ENCODE measurements at regions not wholly inside any gene's neighbourhood (a gene's known extent, or its start where the extent isn't known, plus 50 kb on each side); places are given as distances from the start of the nearest gene placed in this dataset.

DNA sequence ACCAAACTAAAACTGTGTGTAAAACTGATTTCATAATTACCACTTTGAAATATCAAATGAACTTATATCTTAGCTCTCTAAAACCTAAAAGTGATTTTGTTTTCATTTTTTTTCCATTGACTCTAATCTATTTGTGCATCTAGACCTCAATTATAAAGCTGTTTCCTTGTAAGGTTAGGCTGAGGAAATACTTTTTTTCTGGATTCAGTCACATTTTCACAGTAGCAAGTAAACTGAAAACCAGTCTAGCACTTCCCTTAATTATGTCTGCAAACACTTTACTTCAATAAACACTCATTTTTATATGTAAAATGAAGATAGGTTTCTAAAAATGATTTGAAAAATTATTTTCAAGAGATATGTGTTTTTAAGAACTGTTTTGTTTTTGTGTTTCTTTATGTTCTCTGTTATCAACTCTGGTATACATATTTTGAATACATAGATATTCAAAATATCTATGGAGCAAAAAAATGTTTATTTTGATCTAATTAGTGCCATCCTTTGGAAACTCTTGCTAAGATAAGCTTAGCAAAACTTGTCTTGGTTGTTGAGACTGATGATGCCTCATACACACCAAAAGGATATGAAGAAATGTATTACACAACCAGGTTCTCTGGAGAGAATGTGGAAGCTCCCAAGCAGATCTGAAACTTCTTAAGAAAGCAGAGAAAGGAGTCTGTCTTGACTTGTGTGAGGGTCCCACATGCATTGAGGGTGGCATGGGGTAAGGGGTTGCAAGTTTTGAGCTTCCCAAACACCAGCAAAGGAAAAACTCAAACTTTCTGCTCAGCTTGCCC is 1887.4 kb downstream of the PCDH9 start:
- H3K4me1 ChIP-seq (ENCODE audit: control insufficient read depth in 4 of 4, insufficient read depth in 4 of 4, low read length in 3 of 4) = no peaks in the 10 kb centered on the region
- peaks cover 0 to 3% (median 0%) of the 10 kb centered on the region in 4 donors for H3K9me3 ChIP-seq (ENCODE audit: control insufficient read depth in 4 of 4, low read length in 3 of 4)
- no peaks in the 10 kb centered on the region for H3K36me3 ChIP-seq (ENCODE audit: control insufficient read depth in 4 of 4, insufficient read depth in 3 of 4, low read depth in 1 of 4, low read length in 3 of 4)
- H3K9ac ChIP-seq (ENCODE audit: low read depth in 1 of 2, low read length in 2 of 2) = no peak overlapping the region
- H3K27ac ChIP-seq (ENCODE audit: low read depth in 1 of 2, low read length in 2 of 2) = no peak overlapping the region
- no peak overlapping the region for H3K4me3 ChIP-seq (ENCODE audit: low read depth in 1 of 3, low read length in 3 of 3)
- TF ChIP-seq GABPA (IDR thresholded peaks at IDR 0.05 in 1 of 2, conservative IDR thresholded peaks at IDR 0.05 in 1 of 2) (no peak), FOXA2 (IDR thresholded peaks at IDR 0.05) (no peak), HNF4A (conservative IDR thresholded peaks at IDR 0.05) (no peak), JUND (IDR thresholded peaks at IDR 0.05) (no peak), YY1 (IDR thresholded peaks at IDR 0.05) (no peak), EGR1 (IDR thresholded peaks at IDR 0.05; ENCODE audit: low read depth in 2 of 2) (no peak), SP1 (IDR thresholded peaks at IDR 0.05) (no peak), RAD21 (IDR thresholded peaks at IDR 0.05) (no peak), FOXA1 (IDR thresholded peaks at IDR 0.05) (no peak), HNF4G (IDR thresholded peaks at IDR 0.05) (no peak)
- TF ChIP-seq, protein P1, sequence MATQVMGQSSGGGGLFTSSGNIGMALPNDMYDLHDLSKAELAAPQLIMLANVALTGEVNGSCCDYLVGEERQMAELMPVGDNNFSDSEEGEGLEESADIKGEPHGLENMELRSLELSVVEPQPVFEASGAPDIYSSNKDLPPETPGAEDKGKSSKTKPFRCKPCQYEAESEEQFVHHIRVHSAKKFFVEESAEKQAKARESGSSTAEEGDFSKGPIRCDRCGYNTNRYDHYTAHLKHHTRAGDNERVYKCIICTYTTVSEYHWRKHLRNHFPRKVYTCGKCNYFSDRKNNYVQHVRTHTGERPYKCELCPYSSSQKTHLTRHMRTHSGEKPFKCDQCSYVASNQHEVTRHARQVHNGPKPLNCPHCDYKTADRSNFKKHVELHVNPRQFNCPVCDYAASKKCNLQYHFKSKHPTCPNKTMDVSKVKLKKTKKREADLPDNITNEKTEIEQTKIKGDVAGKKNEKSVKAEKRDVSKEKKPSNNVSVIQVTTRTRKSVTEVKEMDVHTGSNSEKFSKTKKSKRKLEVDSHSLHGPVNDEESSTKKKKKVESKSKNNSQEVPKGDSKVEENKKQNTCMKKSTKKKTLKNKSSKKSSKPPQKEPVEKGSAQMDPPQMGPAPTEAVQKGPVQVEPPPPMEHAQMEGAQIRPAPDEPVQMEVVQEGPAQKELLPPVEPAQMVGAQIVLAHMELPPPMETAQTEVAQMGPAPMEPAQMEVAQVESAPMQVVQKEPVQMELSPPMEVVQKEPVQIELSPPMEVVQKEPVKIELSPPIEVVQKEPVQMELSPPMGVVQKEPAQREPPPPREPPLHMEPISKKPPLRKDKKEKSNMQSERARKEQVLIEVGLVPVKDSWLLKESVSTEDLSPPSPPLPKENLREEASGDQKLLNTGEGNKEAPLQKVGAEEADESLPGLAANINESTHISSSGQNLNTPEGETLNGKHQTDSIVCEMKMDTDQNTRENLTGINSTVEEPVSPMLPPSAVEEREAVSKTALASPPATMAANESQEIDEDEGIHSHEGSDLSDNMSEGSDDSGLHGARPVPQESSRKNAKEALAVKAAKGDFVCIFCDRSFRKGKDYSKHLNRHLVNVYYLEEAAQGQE (IDR thresholded peaks at IDR 0.05) = no peak
- TF ChIP-seq, protein P2, sequence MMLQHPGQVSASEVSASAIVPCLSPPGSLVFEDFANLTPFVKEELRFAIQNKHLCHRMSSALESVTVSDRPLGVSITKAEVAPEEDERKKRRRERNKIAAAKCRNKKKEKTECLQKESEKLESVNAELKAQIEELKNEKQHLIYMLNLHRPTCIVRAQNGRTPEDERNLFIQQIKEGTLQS (IDR thresholded peaks at IDR 0.05) = no peak
- TF ChIP-seq, protein P3, sequence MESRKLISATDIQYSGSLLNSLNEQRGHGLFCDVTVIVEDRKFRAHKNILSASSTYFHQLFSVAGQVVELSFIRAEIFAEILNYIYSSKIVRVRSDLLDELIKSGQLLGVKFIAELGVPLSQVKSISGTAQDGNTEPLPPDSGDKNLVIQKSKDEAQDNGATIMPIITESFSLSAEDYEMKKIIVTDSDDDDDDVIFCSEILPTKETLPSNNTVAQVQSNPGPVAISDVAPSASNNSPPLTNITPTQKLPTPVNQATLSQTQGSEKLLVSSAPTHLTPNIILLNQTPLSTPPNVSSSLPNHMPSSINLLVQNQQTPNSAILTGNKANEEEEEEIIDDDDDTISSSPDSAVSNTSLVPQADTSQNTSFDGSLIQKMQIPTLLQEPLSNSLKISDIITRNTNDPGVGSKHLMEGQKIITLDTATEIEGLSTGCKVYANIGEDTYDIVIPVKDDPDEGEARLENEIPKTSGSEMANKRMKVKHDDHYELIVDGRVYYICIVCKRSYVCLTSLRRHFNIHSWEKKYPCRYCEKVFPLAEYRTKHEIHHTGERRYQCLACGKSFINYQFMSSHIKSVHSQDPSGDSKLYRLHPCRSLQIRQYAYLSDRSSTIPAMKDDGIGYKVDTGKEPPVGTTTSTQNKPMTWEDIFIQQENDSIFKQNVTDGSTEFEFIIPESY (IDR thresholded peaks at IDR 0.05) = no peak
- TF ChIP-seq, protein P4, sequence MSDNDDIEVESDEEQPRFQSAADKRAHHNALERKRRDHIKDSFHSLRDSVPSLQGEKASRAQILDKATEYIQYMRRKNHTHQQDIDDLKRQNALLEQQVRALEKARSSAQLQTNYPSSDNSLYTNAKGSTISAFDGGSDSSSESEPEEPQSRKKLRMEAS (IDR thresholded peaks at IDR 0.05) = no peak
- no peaks in the 10 kb centered on the region for H3K27me3 ChIP-seq (ENCODE audit: control insufficient read depth in 4 of 4, insufficient read depth in 4 of 4, low read length in 3 of 4)
- DNase-seq (ENCODE audit: low spot score) = no peak

DNA sequence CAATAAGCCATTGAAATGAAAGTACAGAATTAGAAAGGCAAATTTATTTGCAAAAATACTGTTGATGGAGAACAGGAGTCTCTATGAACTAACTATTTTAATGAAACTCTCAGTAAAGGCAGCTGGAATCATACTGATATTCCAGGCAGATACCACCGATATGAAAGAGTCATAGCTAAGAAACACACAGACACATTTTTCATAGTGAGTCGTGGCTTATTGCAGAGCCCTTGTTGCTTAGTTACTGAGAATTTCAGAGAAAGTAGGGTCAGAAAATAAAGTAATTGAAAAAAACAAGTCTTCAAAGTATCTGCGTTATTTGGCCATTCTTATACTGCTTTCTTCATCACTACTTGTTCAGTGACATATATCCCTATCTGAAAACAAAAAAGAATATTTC is 1890.9 kb downstream of the PCDH9 start:
- no peak overlapping the region for H3K9ac ChIP-seq (ENCODE audit: low read depth in 1 of 2, low read length in 2 of 2)
- H3K4me1 ChIP-seq (ENCODE audit: control insufficient read depth in 4 of 4, insufficient read depth in 4 of 4, low read length in 3 of 4) = no peaks in the 10 kb centered on the region
- TF ChIP-seq, protein P1 (IDR thresholded peaks at IDR 0.05) = no peak
- TF ChIP-seq TAF1 (conservative IDR thresholded peaks at IDR 0.05) (no peak), HNF4G (IDR thresholded peaks at IDR 0.05) (no peak), NR2F2 (IDR thresholded peaks at IDR 0.05) (no peak), RXRA (IDR thresholded peaks at IDR 0.05) (no peak), FOXA2 (IDR thresholded peaks at IDR 0.05) (no peak), JUND (IDR thresholded peaks at IDR 0.05) (no peak), GABPA (IDR thresholded peaks at IDR 0.05 in 1 of 2, conservative IDR thresholded peaks at IDR 0.05 in 1 of 2) (no peak), YY1 (IDR thresholded peaks at IDR 0.05) (no peak), HNF4A (conservative IDR thresholded peaks at IDR 0.05) (no peak), SP1 (IDR thresholded peaks at IDR 0.05) (no peak), EGR1 (IDR thresholded peaks at IDR 0.05; ENCODE audit: low read depth in 2 of 2) (no peak)
- TF ChIP-seq, protein P2 (IDR thresholded peaks at IDR 0.05) = no peak
- TF ChIP-seq, protein P4 (IDR thresholded peaks at IDR 0.05) = no peak
- TF ChIP-seq, protein P3 (IDR thresholded peaks at IDR 0.05) = no peak

More for the DNA sequence above, 1890.9 kb downstream of the PCDH9 start:
- peaks cover 0 to 2% (median 0%) of the 10 kb centered on the region in 4 donors for H3K27me3 ChIP-seq (ENCODE audit: control insufficient read depth in 4 of 4, insufficient read depth in 4 of 4, low read length in 3 of 4)
- DNase-seq (ENCODE audit: low spot score) = no peak
- H3K4me3 ChIP-seq (ENCODE audit: low read depth in 1 of 3, low read length in 3 of 3) = no peak overlapping the region
- no peak overlapping the region for H3K27ac ChIP-seq (ENCODE audit: low read depth in 1 of 2, low read length in 2 of 2)
- no peaks in the 10 kb centered on the region for H3K36me3 ChIP-seq (ENCODE audit: control insufficient read depth in 4 of 4, insufficient read depth in 3 of 4, low read depth in 1 of 4, low read length in 3 of 4)
- WGBS = 75% methylated on average over 3 of the region's 3 CpGs
- H3K9me3 ChIP-seq (ENCODE audit: control insufficient read depth in 4 of 4, low read length in 3 of 4) = no peaks in the 10 kb centered on the region

Measured in liver (tissue), 7 donors.